BLaER1 (cell line): ENCODE measurements at regions not wholly inside any gene's neighbourhood (a gene's known extent, or its start where the extent isn't known, plus 50 kb on each side); places are given as distances from the start of the nearest gene placed in this dataset.

Experiments used
- H3K27ac ChIP-seq: shearing (Covaris generic); formaldehyde crosslinking; 2 replicates; pipeline ENCODE4 v1.8.1; 2022
- H3K27me3 ChIP-seq: shearing (Covaris generic); formaldehyde crosslinking; 2 replicates; pipeline ENCODE4 v1.8.1; 2022
- H3K36me3 ChIP-seq: shearing (Covaris generic); formaldehyde crosslinking; 2 replicates; pipeline ENCODE4 v1.8.1; 2022
- H3K4me1 ChIP-seq: shearing (Covaris generic); formaldehyde crosslinking; 2 replicates; pipeline ENCODE4 v1.8.1; 2022
- H3K4me2 ChIP-seq: shearing (Covaris generic); formaldehyde crosslinking; 2 replicates; pipeline ENCODE4 v1.8.1; 2022
- H3K4me3 ChIP-seq: shearing (Covaris generic); formaldehyde crosslinking; 2 replicates; pipeline ENCODE4 v1.8.1; 2022
- H3K9ac ChIP-seq: shearing (Covaris generic); formaldehyde crosslinking; 2 replicates; pipeline ENCODE4 v1.8.1; 2022
- H3K9me3 ChIP-seq: shearing (Covaris generic); formaldehyde crosslinking; 2 replicates; pipeline ENCODE4 v1.8.1; 2022
- H4K20me1 ChIP-seq: shearing (Covaris generic); formaldehyde crosslinking; 2 replicates; pipeline ENCODE4 v1.8.1; 2022
- Cebpa-rat ChIP-seq: shearing (Covaris generic); IDR thresholded peaks from 2 replicates; pipeline ENCODE4 v1.8.1; 2022

DNA sequence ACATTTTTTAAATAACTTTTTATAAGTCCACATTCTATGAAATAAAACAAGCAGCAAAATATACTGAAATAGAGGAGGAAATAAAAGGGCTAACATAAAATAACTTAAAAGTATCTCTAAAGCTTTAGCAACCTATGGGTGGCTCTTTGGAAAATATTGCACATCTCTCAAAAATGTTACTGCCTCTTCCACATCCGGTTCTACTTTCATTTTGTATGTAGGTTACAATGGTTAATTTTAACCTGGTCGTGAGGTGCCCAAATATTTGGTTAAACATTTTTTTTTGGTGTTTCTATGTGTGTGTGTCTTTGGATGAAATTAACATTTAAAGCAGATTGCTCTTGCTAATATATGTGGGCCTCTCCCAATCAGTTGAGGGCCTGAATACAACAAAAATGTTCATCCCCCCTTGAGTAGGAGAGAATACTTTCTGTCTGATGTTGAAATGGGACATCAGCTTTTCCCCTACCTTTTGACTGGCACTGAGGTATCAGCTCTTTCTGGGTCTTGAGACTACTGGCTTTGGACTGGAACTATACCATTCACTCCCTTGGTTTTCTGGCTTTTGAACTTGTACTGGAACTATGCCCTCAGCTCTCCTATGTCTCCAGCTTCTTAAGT is 353.0 kb downstream of the ADAM29 start:
- Histone ChIP-seq H3K4me3 (no peak overlapping the region), H3K4me1 (no peaks in the 10 kb centered on the region), H3K27ac (no peak overlapping the region), H3K36me3 (no peaks in the 10 kb centered on the region), H3K27me3 (no peaks in the 10 kb centered on the region), H3K9ac (no peak overlapping the region), H4K20me1 (no peaks in the 10 kb centered on the region), H3K4me2 (no peak overlapping the region), H3K9me3 (no peaks in the 10 kb centered on the region)
- TF ChIP-seq Cebpa-rat, result no peak

DNA sequence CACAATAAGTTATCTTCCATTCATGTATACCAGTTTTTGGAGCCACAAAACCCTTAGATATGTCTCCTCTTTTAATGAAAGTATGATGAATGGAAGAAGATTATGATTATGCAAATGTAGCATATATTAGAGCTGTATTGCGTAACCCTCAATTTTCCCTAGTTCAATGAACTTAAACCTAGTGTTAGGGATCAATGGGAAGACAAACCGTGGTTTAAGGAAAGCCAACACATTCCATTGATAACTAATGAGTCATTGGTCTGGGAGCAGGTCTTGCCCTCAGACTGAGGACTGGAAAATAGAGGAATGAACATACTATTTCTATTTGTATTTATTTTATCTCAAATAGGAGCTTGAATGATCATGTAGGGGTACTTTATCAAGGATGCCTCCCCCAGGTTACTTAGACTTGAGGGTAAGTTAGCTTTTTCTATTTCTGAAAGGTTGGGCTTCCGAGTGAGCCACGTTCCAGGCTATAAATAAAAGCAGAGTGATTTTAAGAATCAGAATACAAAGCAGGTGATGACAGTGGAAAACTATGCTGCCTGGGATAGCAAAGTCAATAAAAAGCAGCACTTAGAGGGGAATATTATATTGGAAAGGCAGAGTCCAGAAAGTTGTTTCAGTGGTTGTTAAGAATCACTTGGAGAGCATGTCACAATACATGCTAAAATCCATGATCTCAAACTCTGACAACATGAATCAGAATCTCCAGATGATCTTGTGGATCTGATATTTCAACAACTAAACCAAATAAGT is 356.0 kb downstream of the ADAM29 start:
- no peak overlapping the region for H3K4me2 ChIP-seq
- H4K20me1 ChIP-seq, result no peaks in the 10 kb centered on the region
- H3K9me3 ChIP-seq, result no peaks in the 10 kb centered on the region
- no peaks in the 10 kb centered on the region for H3K36me3 ChIP-seq
- no peak overlapping the region for H3K9ac ChIP-seq
- H3K4me1 ChIP-seq, result no peaks in the 10 kb centered on the region
- no peak; the same call in 1 of the 2 replicates for TF ChIP-seq Cebpa-rat
- H3K27me3 ChIP-seq, result no peaks in the 10 kb centered on the region
- no peak overlapping the region for H3K27ac ChIP-seq
- no peak overlapping the region for H3K4me3 ChIP-seq

DNA sequence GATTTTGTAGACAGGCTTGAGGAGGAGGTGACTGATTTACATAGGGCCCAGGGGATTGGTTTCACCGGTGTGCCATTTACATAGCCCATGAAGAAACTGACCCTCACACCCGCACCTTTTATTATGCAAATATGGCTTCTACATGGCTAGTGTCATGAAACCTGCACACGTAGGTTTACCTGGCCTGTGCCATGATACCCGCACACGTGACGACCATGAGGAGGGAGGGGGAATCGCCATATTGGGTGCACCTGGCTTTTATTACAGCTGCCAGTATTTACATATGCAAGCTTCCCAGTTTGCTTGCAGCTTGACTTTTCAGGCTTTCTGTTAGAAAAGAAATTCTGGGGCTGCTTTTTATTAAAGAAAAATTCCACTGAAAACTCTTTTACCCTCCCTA is 359.7 kb downstream of the ADAM29 start:
- H3K9ac ChIP-seq, result no peak overlapping the region
- H3K9me3 ChIP-seq, result no peaks in the 10 kb centered on the region
- H4K20me1 ChIP-seq, result no peaks in the 10 kb centered on the region
- H3K27me3 ChIP-seq, result no peaks in the 10 kb centered on the region
- H3K4me3 ChIP-seq, result no peak overlapping the region
- TF ChIP-seq Cebpa-rat, result no peak
- no peaks in the 10 kb centered on the region for H3K4me1 ChIP-seq
- no peaks in the 10 kb centered on the region for H3K36me3 ChIP-seq
- no peak overlapping the region for H3K27ac ChIP-seq
- H3K4me2 ChIP-seq, result no peak overlapping the region

DNA sequence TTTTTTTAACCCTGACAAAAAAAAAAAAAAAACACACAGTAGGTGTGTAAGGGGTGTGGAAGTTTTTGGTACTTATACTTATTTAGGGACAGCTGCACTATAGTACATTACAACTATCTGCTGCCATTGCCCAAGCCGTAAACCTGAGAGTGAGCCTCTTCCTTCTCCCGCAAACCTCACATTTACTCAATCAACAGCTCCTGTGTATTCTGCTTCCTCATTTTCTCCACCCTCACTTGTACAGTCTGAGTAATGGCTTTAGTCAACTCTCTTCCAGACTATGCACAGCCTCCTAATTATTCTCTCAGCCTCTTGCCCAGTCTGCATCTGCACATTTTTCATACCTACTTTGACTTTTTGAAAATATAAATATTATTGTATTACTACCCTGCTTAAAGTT is 362.0 kb downstream of the ADAM29 start:
- no peak overlapping the region for H3K27ac ChIP-seq
- no peak overlapping the region for H3K9ac ChIP-seq
- H3K4me2 ChIP-seq, result no peak overlapping the region
- H3K4me3 ChIP-seq, result no peak overlapping the region
- H4K20me1 ChIP-seq, result no peaks in the 10 kb centered on the region
- H3K9me3 ChIP-seq, result no peaks in the 10 kb centered on the region
- no peaks in the 10 kb centered on the region for H3K27me3 ChIP-seq
- no peaks in the 10 kb centered on the region for H3K36me3 ChIP-seq
- H3K4me1 ChIP-seq, result no peaks in the 10 kb centered on the region
- TF ChIP-seq Cebpa-rat, result no peak

DNA sequence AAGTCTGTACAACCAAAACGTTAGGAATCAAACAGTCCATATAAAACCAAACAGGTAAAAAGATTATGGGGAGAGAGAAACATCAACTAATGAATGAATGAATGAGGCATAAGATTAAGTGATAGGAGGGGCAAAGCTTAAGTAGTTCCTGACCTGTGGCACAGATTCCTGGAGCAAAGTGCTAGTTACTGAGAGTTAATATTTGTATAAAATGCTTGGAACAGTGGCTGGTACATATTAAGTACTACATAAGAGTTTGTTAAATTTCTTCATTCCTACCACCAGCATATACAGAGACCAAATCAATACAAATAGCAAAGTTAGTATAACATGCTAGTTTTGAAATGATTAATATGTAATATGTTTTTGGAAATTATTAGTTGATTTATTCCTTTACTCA is 363.7 kb downstream of the ADAM29 start:
- TF ChIP-seq Cebpa-rat, result no peak
- H4K20me1 ChIP-seq, result no peaks in the 10 kb centered on the region
- H3K4me3 ChIP-seq, result no peak overlapping the region
- H3K9me3 ChIP-seq, result no peaks in the 10 kb centered on the region
- no peak overlapping the region for H3K27ac ChIP-seq
- no peaks in the 10 kb centered on the region for H3K36me3 ChIP-seq
- H3K27me3 ChIP-seq, result no peaks in the 10 kb centered on the region
- H3K4me2 ChIP-seq, result no peak overlapping the region
- H3K9ac ChIP-seq, result no peak overlapping the region
- no peaks in the 10 kb centered on the region for H3K4me1 ChIP-seq

DNA sequence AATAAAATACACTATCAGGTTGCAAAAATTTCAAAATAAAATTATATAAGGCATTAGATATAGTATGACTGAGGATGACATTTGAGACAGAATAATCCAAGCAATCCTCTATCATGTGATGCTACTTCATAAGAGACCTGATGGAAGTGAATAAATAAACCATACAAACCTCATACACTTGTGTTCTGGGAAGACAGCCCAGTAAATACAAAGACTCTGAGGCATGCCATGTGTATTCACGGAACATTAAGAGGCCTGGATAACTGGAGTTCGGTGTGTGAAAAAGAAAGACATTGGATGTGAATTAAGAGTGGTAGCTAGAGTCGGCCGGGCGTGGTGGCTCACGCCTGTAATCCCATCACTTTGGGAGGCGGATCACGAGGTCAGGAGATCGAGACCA is 364.2 kb downstream of the ADAM29 start:
- no peak for TF ChIP-seq Cebpa-rat
- Histone ChIP-seq H4K20me1 (no peaks in the 10 kb centered on the region), H3K9ac (no peak overlapping the region), H3K9me3 (no peaks in the 10 kb centered on the region), H3K27me3 (no peaks in the 10 kb centered on the region), H3K4me2 (no peak overlapping the region), H3K27ac (no peak overlapping the region), H3K4me3 (no peak overlapping the region), H3K36me3 (no peaks in the 10 kb centered on the region), H3K4me1 (no peaks in the 10 kb centered on the region)

GRCh38 chr4:175290401-175290800 is 372.2 kb downstream of the ADAM29 start:
- H3K36me3 ChIP-seq, result no peaks in the 10 kb centered on the region
- H3K9me3 ChIP-seq, result no peaks in the 10 kb centered on the region
- no peak overlapping the region for H3K27ac ChIP-seq
- H3K4me2 ChIP-seq, result no peak overlapping the region
- TF ChIP-seq Cebpa-rat, result no peak
- no peaks in the 10 kb centered on the region for H3K27me3 ChIP-seq
- no peaks in the 10 kb centered on the region for H3K4me1 ChIP-seq
- H3K4me3 ChIP-seq, result no peak overlapping the region
- no peaks in the 10 kb centered on the region for H4K20me1 ChIP-seq
- H3K9ac ChIP-seq, result no peak overlapping the region

GRCh38 chr4:175297965-175298565 is 379.9 kb downstream of the ADAM29 start:
- Histone ChIP-seq H3K4me3 (no peak overlapping the region), H4K20me1 (no peaks in the 10 kb centered on the region), H3K9ac (no peak overlapping the region), H3K36me3 (no peaks in the 10 kb centered on the region), H3K4me2 (no peak overlapping the region), H3K4me1 (no peaks in the 10 kb centered on the region), H3K27ac (no peak overlapping the region), H3K27me3 (no peaks in the 10 kb centered on the region), H3K9me3 (no peaks in the 10 kb centered on the region)
- TF ChIP-seq Cebpa-rat, result no peak

GRCh38 chr4:175306436-175306835 is 388.3 kb downstream of the ADAM29 start:
- no peak for TF ChIP-seq Cebpa-rat
- Histone ChIP-seq H3K9me3 (no peaks in the 10 kb centered on the region), H3K4me1 (no peaks in the 10 kb centered on the region), H3K36me3 (no peaks in the 10 kb centered on the region), H3K4me3 (no peak overlapping the region), H3K27me3 (no peaks in the 10 kb centered on the region), H3K27ac (no peak overlapping the region), H3K4me2 (no peak overlapping the region), H4K20me1 (no peaks in the 10 kb centered on the region), H3K9ac (no peak overlapping the region)

- Histone ChIP-seq H4K20me1 (no peaks in the 10 kb centered on the region), H3K27me3 (no peaks in the 10 kb centered on the region), H3K9ac (no peak overlapping the region), H3K27ac (no peak overlapping the region), H3K36me3 (no peaks in the 10 kb centered on the region), H3K9me3 (no peaks in the 10 kb centered on the region), H3K4me1 (no peaks in the 10 kb centered on the region), H3K4me3 (no peak overlapping the region), H3K4me2 (no peak overlapping the region)
- TF ChIP-seq Cebpa-rat, result no peak
Measured at GRCh38 chr4:175307326-175307725, 389.2 kb downstream of the ADAM29 start.
